ENCODE measurements at regions not wholly inside any gene's neighbourhood (a gene's known extent, or its start where the extent isn't known, plus 50 kb on each side); places are given as distances from the start of the nearest gene placed in this dataset.

- H3K4me3 ChIP-seq (ENCODE audit: extremely low read depth in 1 of 4, insufficient read depth in 2 of 4, low read depth in 3 of 4, low read length in 4 of 4) = no peak overlapping the region
- ChIA-PET CTCF (ENCODE audit: partially characterized antibody) (no interaction called here), POLR2A (ENCODE audit: partially characterized antibody) (no interaction called here)
- no peak overlapping the region for H3K4me2 ChIP-seq (ENCODE audit: insufficient read depth in 1 of 2, low read depth in 2 of 2, low read length in 2 of 2)
- no peaks in the 10 kb centered on the region for H3K36me3 ChIP-seq (ENCODE audit: control insufficient read depth in 2 of 4, insufficient read depth in 4 of 4, low read length in 3 of 4)
- 85% methylated on average over 1 of the region's 1 CpG; no CpG with 5 or more reads in 1 of the 2 experiments for WGBS, 2 experiments (ENCODE audit: extremely low coverage in 1 of 2, insufficient coverage in 1 of 2, insufficient read length in 1 of 2, insufficient replicate concordance in 2 of 2, low coverage in 1 of 2, low lambda C conversion rate in 2 of 2, missing lambda C conversion rate in 1 of 2)
- no peaks in the 10 kb centered on the region for H3K27me3 ChIP-seq (replicated peaks in 1 of 4; ENCODE audit: control insufficient read depth in 3 of 4, extremely low read depth in 1 of 4, insufficient read depth in 3 of 4, low read length in 3 of 4)
- no peak overlapping the region for H2AFZ ChIP-seq (ENCODE audit: low read length)
- no peak overlapping the region for H3K23ac ChIP-seq (ENCODE audit: insufficient read length)
- no peak overlapping the region for H2BK12ac ChIP-seq (ENCODE audit: low read depth, low read length)
- no peak overlapping the region for H4K8ac ChIP-seq (ENCODE audit: extremely low read depth, insufficient read depth, low read length)
- H3K9me3 ChIP-seq (ENCODE audit: insufficient read depth in 2 of 2, low read depth in 1 of 2, low read length in 1 of 2) = no peaks in the 10 kb centered on the region
- no peak overlapping the region for H4K5ac ChIP-seq (ENCODE audit: insufficient read length, low read depth, low read length)
- no peak overlapping the region for H2BK5ac ChIP-seq (ENCODE audit: low read depth, low read length)
- no peak overlapping the region for H2BK120ac ChIP-seq (replicated peaks; ENCODE audit: low read depth, low read length)
- no peak overlapping the region for H3K4ac ChIP-seq (replicated peaks; ENCODE audit: insufficient read length, low read depth, low read length)
- H3K14ac ChIP-seq (ENCODE audit: insufficient read length) = no peak overlapping the region
- no peak overlapping the region for H3K27ac ChIP-seq (ENCODE audit: low read depth, low read length)
- H3K18ac ChIP-seq (ENCODE audit: extremely low read depth, low read length) = no peak overlapping the region
- DNase-seq (ENCODE audit: low read depth in 1 of 2, low spot score in 2 of 2) = no peak
- H3K79me1 ChIP-seq (ENCODE audit: low read depth, low read length) = no peaks in the 10 kb centered on the region
- no peaks in the 10 kb centered on the region for H3K4me1 ChIP-seq (replicated peaks in 1 of 4; ENCODE audit: control insufficient read depth in 3 of 4, insufficient read depth in 4 of 4, low read length in 3 of 4)
- no peaks in the 10 kb centered on the region for H3K79me2 ChIP-seq (ENCODE audit: control insufficient read depth in 1 of 2, insufficient read depth in 2 of 2, low read length in 2 of 2)
- H3K23me2 ChIP-seq (ENCODE audit: low read depth, low read length) = no peaks in the 10 kb centered on the region; the same call in 1 of the 2 replicates
- no peak overlapping the region for H2BK20ac ChIP-seq (ENCODE audit: low read length)
- H3K9ac ChIP-seq (replicated peaks in 1 of 4; ENCODE audit: extremely low read depth in 1 of 4, low read depth in 3 of 4, low read length in 3 of 4) = no peak overlapping the region
- no peak for FAIRE-seq
- H3K56ac ChIP-seq (replicated peaks; ENCODE audit: insufficient read length, low read depth, low read length) = no peak overlapping the region
- no peak overlapping the region for H2BK15ac ChIP-seq (ENCODE audit: low read length)
- no peak overlapping the region for H4K91ac ChIP-seq (replicated peaks; ENCODE audit: insufficient read length, low read length)
- no peak overlapping the region for H2AK5ac ChIP-seq (ENCODE audit: low read depth, low read length)
- no peaks in the 10 kb centered on the region for H4K20me1 ChIP-seq (replicated peaks in 1 of 2; ENCODE audit: control insufficient read depth in 1 of 2, insufficient read depth in 2 of 2, low read length in 2 of 2)
- TF ChIP-seq RFX5 (IDR thresholded peaks at IDR 0.05; ENCODE audit: borderline replicate concordance, low read depth, low read length) = no peak
These were observed 396.7 kb upstream of the C1orf87 start for GRCh38 chr1:60470246-60470645.
